ENCODE measurements at regions not wholly inside any gene's neighbourhood (a gene's known extent, or its start where the extent isn't known, plus 50 kb on each side); places are given as distances from the start of the nearest gene placed in this dataset.

GRCh38 chr4:31445526-31445925 is 725.4 kb downstream of the PCDH7 start:
- Histone ChIP-seq H2AFZ (ENCODE audit: low read depth, low read length) (no peak overlapping the region), H3K9ac (ENCODE audit: low read length) (no peak overlapping the region), H3K14ac (ENCODE audit: low read length in 2 of 2) (no peak overlapping the region), H2BK120ac (ENCODE audit: low read depth, low read length) (no peak overlapping the region), H3K27ac (ENCODE audit: low read length, poor library complexity, severe bottlenecking) (no peak overlapping the region), H3K4me1 (ENCODE audit: control insufficient read depth, insufficient read depth, low read depth, low read length) (no peaks in the 10 kb centered on the region), H3K27me3 (ENCODE audit: control insufficient read depth in 1 of 2, insufficient read depth in 1 of 2, low read length in 2 of 2) (no peaks in the 10 kb centered on the region), H3K4ac (ENCODE audit: low read depth in 1 of 2, low read length in 2 of 2) (no peak overlapping the region), H2BK5ac (ENCODE audit: low read depth, low read length, poor library complexity, severe bottlenecking) (no peak overlapping the region), H3K4me2 (ENCODE audit: low read length, poor library complexity, severe bottlenecking) (no peak overlapping the region), H4K91ac (ENCODE audit: low read length) (no peak overlapping the region), H3K23ac (ENCODE audit: low read length in 2 of 2) (no peak overlapping the region), H3K4me3 (ENCODE audit: insufficient read depth in 1 of 2, low read depth in 1 of 2, low read length in 2 of 2) (no peak overlapping the region), H3K9me3 (ENCODE audit: control insufficient read depth, low read length) (no peaks in the 10 kb centered on the region), H3K18ac (ENCODE audit: low read depth in 1 of 2, low read length in 2 of 2) (no peak overlapping the region), H3K36me3 (ENCODE audit: control insufficient read depth in 1 of 2, insufficient read depth in 2 of 2, low read depth in 1 of 2, low read length in 2 of 2) (no peaks in the 10 kb centered on the region), H2BK15ac (ENCODE audit: low read depth, poor library complexity, severe bottlenecking) (no peak overlapping the region), H2BK12ac (ENCODE audit: low read length in 2 of 2) (no peak overlapping the region), H4K8ac (ENCODE audit: low read length) (no peak overlapping the region), H3K79me1 (replicated peaks; ENCODE audit: low read length, poor library complexity, severe bottlenecking) (no peaks in the 10 kb centered on the region), H2AK5ac (ENCODE audit: low read length, severe bottlenecking) (no peak overlapping the region)
- DNase-seq, result no peak
- 88% methylated on average over 1 of the region's 3 CpGs for WGBS

- no peaks in the 10 kb centered on the region for H3K36me3 ChIP-seq (ENCODE audit: control insufficient read depth in 1 of 2, insufficient read depth in 2 of 2, low read depth in 1 of 2, low read length in 2 of 2)
- no peak overlapping the region for H2BK5ac ChIP-seq (ENCODE audit: low read depth, low read length, poor library complexity, severe bottlenecking)
- no peaks in the 10 kb centered on the region for H3K79me1 ChIP-seq (replicated peaks; ENCODE audit: low read length, poor library complexity, severe bottlenecking)
- no peak overlapping the region for H2BK12ac ChIP-seq (ENCODE audit: low read length in 2 of 2)
- H3K9me3 ChIP-seq (ENCODE audit: control insufficient read depth, low read length), result no peaks in the 10 kb centered on the region
- no peak overlapping the region for H3K14ac ChIP-seq (ENCODE audit: low read length in 2 of 2)
- no peak overlapping the region for H2AK5ac ChIP-seq (ENCODE audit: low read length, severe bottlenecking)
- no peak overlapping the region for H3K18ac ChIP-seq (ENCODE audit: low read depth in 1 of 2, low read length in 2 of 2)
- H3K9ac ChIP-seq (ENCODE audit: low read length), result no peak overlapping the region
- H3K27ac ChIP-seq (ENCODE audit: low read length, poor library complexity, severe bottlenecking), result no peak overlapping the region
- H4K91ac ChIP-seq (ENCODE audit: low read length), result no peak overlapping the region
- no peak overlapping the region for H2AFZ ChIP-seq (ENCODE audit: low read depth, low read length)
- no peak for DNase-seq
- no peak overlapping the region for H3K4me3 ChIP-seq (ENCODE audit: insufficient read depth in 1 of 2, low read depth in 1 of 2, low read length in 2 of 2)
- no peak overlapping the region for H2BK120ac ChIP-seq (ENCODE audit: low read depth, low read length)
- no peak overlapping the region for H3K23ac ChIP-seq (ENCODE audit: low read length in 2 of 2)
- H3K27me3 ChIP-seq (ENCODE audit: control insufficient read depth in 1 of 2, insufficient read depth in 1 of 2, low read length in 2 of 2), result no peaks in the 10 kb centered on the region
- no peak overlapping the region for H4K8ac ChIP-seq (ENCODE audit: low read length)
- H2BK15ac ChIP-seq (ENCODE audit: low read depth, poor library complexity, severe bottlenecking), result no peak overlapping the region
- H3K4ac ChIP-seq (ENCODE audit: low read depth in 1 of 2, low read length in 2 of 2), result no peak overlapping the region
- H3K4me1 ChIP-seq (ENCODE audit: control insufficient read depth, insufficient read depth, low read depth, low read length), result no peaks in the 10 kb centered on the region
- H3K4me2 ChIP-seq (ENCODE audit: low read length, poor library complexity, severe bottlenecking), result no peak overlapping the region
Observed at GRCh38 chr4:31455612-31456011, 735.4 kb downstream of the PCDH7 start.

GRCh38 chr4:31458813-31459212 is 738.6 kb downstream of the PCDH7 start:
- no peak overlapping the region for H2BK5ac ChIP-seq (ENCODE audit: low read depth, low read length, poor library complexity, severe bottlenecking)
- H3K4me2 ChIP-seq (ENCODE audit: low read length, poor library complexity, severe bottlenecking), result no peak overlapping the region
- H2BK12ac ChIP-seq (ENCODE audit: low read length in 2 of 2), result no peak overlapping the region
- no peaks in the 10 kb centered on the region for H3K79me1 ChIP-seq (replicated peaks; ENCODE audit: low read length, poor library complexity, severe bottlenecking)
- H3K18ac ChIP-seq (ENCODE audit: low read depth in 1 of 2, low read length in 2 of 2), result no peak overlapping the region
- no peak overlapping the region for H4K8ac ChIP-seq (ENCODE audit: low read length)
- H3K4me3 ChIP-seq (ENCODE audit: insufficient read depth in 1 of 2, low read depth in 1 of 2, low read length in 2 of 2), result no peak overlapping the region
- H4K91ac ChIP-seq (ENCODE audit: low read length), result no peak overlapping the region
- H3K23ac ChIP-seq (ENCODE audit: low read length in 2 of 2), result no peak overlapping the region
- no peak overlapping the region for H2BK120ac ChIP-seq (ENCODE audit: low read depth, low read length)
- H3K9me3 ChIP-seq (ENCODE audit: control insufficient read depth, low read length), result no peaks in the 10 kb centered on the region
- 88% methylated on average over 4 of the region's 4 CpGs for WGBS
- DNase-seq, result no peak
- no peak overlapping the region for H2BK15ac ChIP-seq (ENCODE audit: low read depth, poor library complexity, severe bottlenecking)
- H3K36me3 ChIP-seq (ENCODE audit: control insufficient read depth in 1 of 2, insufficient read depth in 2 of 2, low read depth in 1 of 2, low read length in 2 of 2), result no peaks in the 10 kb centered on the region
- H3K27ac ChIP-seq (ENCODE audit: low read length, poor library complexity, severe bottlenecking), result no peak overlapping the region
- H3K4me1 ChIP-seq (ENCODE audit: control insufficient read depth, insufficient read depth, low read depth, low read length), result no peaks in the 10 kb centered on the region
- H3K14ac ChIP-seq (ENCODE audit: low read length in 2 of 2), result no peak overlapping the region
- H3K4ac ChIP-seq (ENCODE audit: low read depth in 1 of 2, low read length in 2 of 2), result no peak overlapping the region
- H3K9ac ChIP-seq (ENCODE audit: low read length), result peak overlapping the region; percentile 14
- no peaks in the 10 kb centered on the region for H3K27me3 ChIP-seq (ENCODE audit: control insufficient read depth in 1 of 2, insufficient read depth in 1 of 2, low read length in 2 of 2)
- no peak overlapping the region for H2AK5ac ChIP-seq (ENCODE audit: low read length, severe bottlenecking)
- no peak overlapping the region for H2AFZ ChIP-seq (ENCODE audit: low read depth, low read length)

- Histone ChIP-seq H3K27ac (ENCODE audit: low read length, poor library complexity, severe bottlenecking) (no peak overlapping the region), H3K4ac (ENCODE audit: low read depth in 1 of 2, low read length in 2 of 2) (no peak overlapping the region), H3K14ac (ENCODE audit: low read length in 2 of 2) (no peak overlapping the region), H4K8ac (ENCODE audit: low read length) (no peak overlapping the region), H3K4me3 (ENCODE audit: insufficient read depth in 1 of 2, low read depth in 1 of 2, low read length in 2 of 2) (no peak overlapping the region), H2AFZ (ENCODE audit: low read depth, low read length) (no peak overlapping the region), H3K27me3 (ENCODE audit: control insufficient read depth in 1 of 2, insufficient read depth in 1 of 2, low read length in 2 of 2) (no peaks in the 10 kb centered on the region), H3K18ac (ENCODE audit: low read depth in 1 of 2, low read length in 2 of 2) (no peak overlapping the region), H2BK120ac (ENCODE audit: low read depth, low read length) (no peak overlapping the region), H3K79me1 (replicated peaks; ENCODE audit: low read length, poor library complexity, severe bottlenecking) (no peaks in the 10 kb centered on the region), H2BK12ac (ENCODE audit: low read length in 2 of 2) (no peak overlapping the region), H2BK5ac (ENCODE audit: low read depth, low read length, poor library complexity, severe bottlenecking) (no peak overlapping the region), H3K9me3 (ENCODE audit: control insufficient read depth, low read length) (no peaks in the 10 kb centered on the region), H3K4me1 (ENCODE audit: control insufficient read depth, insufficient read depth, low read depth, low read length) (no peaks in the 10 kb centered on the region), H2BK15ac (ENCODE audit: low read depth, poor library complexity, severe bottlenecking) (no peak overlapping the region), H4K91ac (ENCODE audit: low read length) (no peak overlapping the region), H3K23ac (ENCODE audit: low read length in 2 of 2) (no peak overlapping the region), H3K9ac (ENCODE audit: low read length) (no peak overlapping the region), H2AK5ac (ENCODE audit: low read length, severe bottlenecking) (no peak overlapping the region), H3K36me3 (ENCODE audit: control insufficient read depth in 1 of 2, insufficient read depth in 2 of 2, low read depth in 1 of 2, low read length in 2 of 2) (no peaks in the 10 kb centered on the region), H3K4me2 (ENCODE audit: low read length, poor library complexity, severe bottlenecking) (no peak overlapping the region)
- 69% methylated on average over 5 of the region's 5 CpGs for WGBS
- DNase-seq, result peak; percentile 1
Observed at GRCh38 chr4:31461421-31461820, 741.3 kb downstream of the PCDH7 start.
